Loucy (cell line): ENCODE measurements at regions not wholly inside any gene's neighbourhood (a gene's known extent, or its start where the extent isn't known, plus 50 kb on each side); places are given as distances from the start of the nearest gene placed in this dataset.

Experiments used
- H2AFZ ChIP-seq: fragments of 200-600 bp; sonication (generic); 2 replicates; pipeline ENCODE4 v1.6.0; 2016; ENCODE audit warnings: antibody characterized with exemption, mild to moderate bottlenecking, low read length, moderate library complexity
- H3F3A ChIP-seq: fragments of 200-600 bp; 2 replicates; pipeline ENCODE4 v1.6.0; 2016; ENCODE audit warnings: antibody characterized with exemption, low read depth, mild to moderate bottlenecking
- H3K27me3 ChIP-seq: fragments of 200-600 bp; sonication (generic); 2 replicates; pipeline ENCODE4 v1.6.1; 2014; ENCODE audit warnings: low read length, mild to moderate bottlenecking; ENCODE audit not compliant: insufficient read depth, poor library complexity, severe bottlenecking
- H3K36me3 ChIP-seq: fragments of 200-600 bp; sonication (generic); 2 replicates; pipeline ENCODE4 v1.6.1; 2016; ENCODE audit warnings: low read length; ENCODE audit not compliant: insufficient read depth
- H3K4me1 ChIP-seq: fragments of 200-600 bp; sonication (generic); 2 replicates; pipeline ENCODE4 v1.5.1; 2014; ENCODE audit warnings: low read length, mild to moderate bottlenecking; ENCODE audit not compliant: insufficient read depth, poor library complexity, severe bottlenecking
- H3K4me2 ChIP-seq: fragments of 200-600 bp; sonication (generic); 2 replicates; pipeline ENCODE4 v1.6.0; 2014; ENCODE audit warnings: antibody characterized with exemption, low read length, low read depth, mild to moderate bottlenecking; ENCODE audit not compliant: poor library complexity, severe bottlenecking
- H3K4me3 ChIP-seq: fragments of 200-600 bp; sonication (generic); 2 replicates; pipeline ENCODE4 v1.5.1; 2014; ENCODE audit warnings: low read length, mild to moderate bottlenecking, mixed read lengths; ENCODE audit not compliant: poor library complexity, severe bottlenecking
- H3K79me2 ChIP-seq: fragments of 200-600 bp; sonication (generic); 2 replicates; pipeline ENCODE4 v1.6.1; 2014; ENCODE audit warnings: low read length; ENCODE audit not compliant: insufficient read depth
- H3K9ac ChIP-seq: fragments of 200-600 bp; sonication (generic); 2 replicates; pipeline ENCODE4 v1.6.0; 2014; ENCODE audit warnings: mild to moderate bottlenecking, low read depth, low read length, moderate library complexity; ENCODE audit not compliant: poor library complexity, severe bottlenecking
- H3K9me2 ChIP-seq: fragments of 200-600 bp; sonication (generic); replicated peaks from 2 replicates; pipeline ENCODE4 v1.6.1; 2016; ENCODE audit warnings: low read depth, low read length, mixed read lengths
- H3K9me3 ChIP-seq: fragments of 200-600 bp; sonication (generic); 2 replicates; pipeline ENCODE4 v1.6.1; 2014; ENCODE audit warnings: mild to moderate bottlenecking, antibody characterized with exemption, low read length, low read depth; ENCODE audit not compliant: insufficient read depth
- H4K20me1 ChIP-seq: fragments of 200-600 bp; sonication (generic); 2 replicates; pipeline ENCODE4 v1.6.0; 2014; ENCODE audit warnings: antibody characterized with exemption, low read length, mild to moderate bottlenecking; ENCODE audit not compliant: insufficient read depth, poor library complexity, severe bottlenecking
- EZH2phosphoT487 ChIP-seq: fragments of 200-600 bp; IDR thresholded peaks from 2 replicates; pipeline ENCODE4 v1.6.1; 2018; ENCODE audit warnings: antibody characterized with exemption, mild to moderate bottlenecking, moderate library complexity, borderline replicate concordance
- TF ChIP-seq, protein P1 (sequence below): fragments of 200-600 bp; sonication (generic); conservative IDR thresholded peaks from 2 replicates; pipeline ENCODE4 v1.5.1; 2014; ENCODE audit warnings: mild to moderate bottlenecking, antibody characterized with exemption, low read length

DNA sequence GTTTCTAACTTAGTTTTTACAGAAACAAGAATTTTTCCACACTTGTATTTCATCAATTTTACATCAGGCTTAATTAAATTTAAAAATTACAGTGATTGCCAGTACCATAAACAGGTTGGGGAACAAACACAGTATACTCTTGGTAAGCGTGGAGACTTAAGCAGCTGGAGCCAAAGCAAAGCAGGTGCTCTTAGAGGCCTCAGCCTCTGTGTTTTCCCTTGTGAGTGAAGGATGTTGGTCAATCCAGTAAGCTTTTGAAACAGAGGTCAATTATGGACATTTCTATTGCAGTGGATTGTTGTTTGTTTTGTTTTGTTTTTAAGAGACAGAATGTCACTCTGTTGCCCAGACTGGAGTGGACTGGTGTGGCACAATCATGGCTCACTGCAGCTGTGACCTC is 100.6 kb upstream of the CELF2 start:
- H3K4me1 ChIP-seq, result no peaks in the 10 kb centered on the region
- no peaks in the 10 kb centered on the region for H3K27me3 ChIP-seq
- no peak overlapping the region for H3K4me2 ChIP-seq
- TF ChIP-seq, protein P1, sequence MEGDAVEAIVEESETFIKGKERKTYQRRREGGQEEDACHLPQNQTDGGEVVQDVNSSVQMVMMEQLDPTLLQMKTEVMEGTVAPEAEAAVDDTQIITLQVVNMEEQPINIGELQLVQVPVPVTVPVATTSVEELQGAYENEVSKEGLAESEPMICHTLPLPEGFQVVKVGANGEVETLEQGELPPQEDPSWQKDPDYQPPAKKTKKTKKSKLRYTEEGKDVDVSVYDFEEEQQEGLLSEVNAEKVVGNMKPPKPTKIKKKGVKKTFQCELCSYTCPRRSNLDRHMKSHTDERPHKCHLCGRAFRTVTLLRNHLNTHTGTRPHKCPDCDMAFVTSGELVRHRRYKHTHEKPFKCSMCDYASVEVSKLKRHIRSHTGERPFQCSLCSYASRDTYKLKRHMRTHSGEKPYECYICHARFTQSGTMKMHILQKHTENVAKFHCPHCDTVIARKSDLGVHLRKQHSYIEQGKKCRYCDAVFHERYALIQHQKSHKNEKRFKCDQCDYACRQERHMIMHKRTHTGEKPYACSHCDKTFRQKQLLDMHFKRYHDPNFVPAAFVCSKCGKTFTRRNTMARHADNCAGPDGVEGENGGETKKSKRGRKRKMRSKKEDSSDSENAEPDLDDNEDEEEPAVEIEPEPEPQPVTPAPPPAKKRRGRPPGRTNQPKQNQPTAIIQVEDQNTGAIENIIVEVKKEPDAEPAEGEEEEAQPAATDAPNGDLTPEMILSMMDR, result no peak
- no peak for TF ChIP-seq EZH2phosphoT487
- no peak overlapping the region for H3K4me3 ChIP-seq
- no peaks in the 10 kb centered on the region for H3K79me2 ChIP-seq
- H3K9ac ChIP-seq, result no peak overlapping the region
- H3F3A ChIP-seq, result no peaks in the 10 kb centered on the region
- H2AFZ ChIP-seq, result no peak overlapping the region
- H3K9me3 ChIP-seq, result no peaks in the 10 kb centered on the region
- no peaks in the 10 kb centered on the region for H4K20me1 ChIP-seq
- no peaks in the 10 kb centered on the region for H3K9me2 ChIP-seq
- no peaks in the 10 kb centered on the region for H3K36me3 ChIP-seq

DNA sequence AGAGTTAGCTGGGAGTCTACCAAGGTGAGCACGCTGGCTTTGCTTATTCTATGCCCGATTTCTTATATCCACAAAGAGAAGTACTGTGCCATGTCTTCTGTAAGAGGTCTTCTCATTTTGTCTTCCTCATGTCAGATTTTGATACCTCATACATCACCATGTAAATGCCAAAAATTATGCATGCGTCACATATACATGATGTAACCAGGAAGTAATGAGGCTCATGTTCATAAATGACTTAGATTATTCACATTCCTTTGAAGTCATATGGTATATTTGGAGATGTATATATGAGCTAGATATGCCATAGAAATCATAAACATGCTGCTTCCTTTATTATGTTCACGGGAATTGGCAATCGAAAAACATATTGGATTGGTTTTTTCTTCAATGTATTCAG is 97.7 kb upstream of the CELF2 start:
- TF ChIP-seq, protein P1, result no peak
- TF ChIP-seq EZH2phosphoT487, result no peak
- Histone ChIP-seq H3K9me2 (no peaks in the 10 kb centered on the region), H4K20me1 (no peaks in the 10 kb centered on the region), H3K36me3 (no peaks in the 10 kb centered on the region), H3K27me3 (no peaks in the 10 kb centered on the region), H2AFZ (no peak overlapping the region), H3K4me1 (no peaks in the 10 kb centered on the region), H3K4me2 (no peak overlapping the region), H3K79me2 (no peaks in the 10 kb centered on the region), H3K9ac (no peak overlapping the region), H3F3A (no peaks in the 10 kb centered on the region), H3K9me3 (no peaks in the 10 kb centered on the region), H3K4me3 (no peak overlapping the region)

DNA sequence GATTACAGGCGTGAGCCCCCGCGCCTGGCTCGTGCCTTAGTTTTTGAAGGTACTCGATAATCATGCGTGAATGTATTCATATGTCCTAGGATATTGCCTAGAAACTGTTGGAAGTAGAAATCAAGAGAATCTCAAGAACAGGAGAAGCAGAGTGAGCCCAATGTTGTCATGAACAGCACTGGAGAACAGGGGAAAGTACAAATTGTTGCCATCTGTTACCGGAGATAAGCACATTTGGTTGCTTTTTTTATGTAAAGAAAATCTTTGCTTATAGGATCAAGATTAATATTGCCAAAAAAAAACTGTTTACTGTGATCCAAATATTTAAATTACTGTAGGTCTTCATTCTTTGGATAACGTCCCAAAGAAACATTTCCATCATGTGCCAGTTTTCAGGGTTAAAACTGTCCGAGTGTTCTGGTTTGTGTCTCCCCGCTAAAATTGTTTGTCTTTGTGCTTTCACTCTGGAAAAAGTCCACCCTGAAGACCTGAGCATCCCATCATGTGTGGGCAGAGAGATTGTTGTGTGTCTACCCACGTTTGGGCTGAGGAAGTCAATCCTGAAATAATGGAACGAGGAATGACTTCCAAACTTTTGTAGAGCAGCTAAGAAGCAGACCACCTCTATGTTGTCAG is 95.7 kb upstream of the CELF2 start:
- Histone ChIP-seq H3F3A (no peaks in the 10 kb centered on the region), H3K27me3 (no peaks in the 10 kb centered on the region), H3K9ac (no peak overlapping the region), H3K79me2 (no peaks in the 10 kb centered on the region), H3K4me2 (no peak overlapping the region), H3K9me3 (no peaks in the 10 kb centered on the region), H3K9me2 (no peaks in the 10 kb centered on the region), H3K4me1 (no peaks in the 10 kb centered on the region), H2AFZ (no peak overlapping the region), H3K36me3 (no peaks in the 10 kb centered on the region), H3K4me3 (no peak overlapping the region), H4K20me1 (no peaks in the 10 kb centered on the region)
- TF ChIP-seq, protein P1, result no peak
